Gastrocnemius medialis (tissue), 4 donors: ENCODE measurements at regions not wholly inside any gene's neighbourhood (a gene's known extent, or its start where the extent isn't known, plus 50 kb on each side); places are given as distances from the start of the nearest gene placed in this dataset.

Experiments used
- ATAC-seq, 2 donors: fragments of 150-250 bp; one replicate each; pipeline ENCODE4 v1.9.1; 2016
- DNase-seq, 2 donors: peaks; one replicate each; pipeline ENCODE4 v3.0.0-alpha.2; 2019
- H3K27ac ChIP-seq, 4 donors: fragments of 200-600 bp; sonication (generic); 1 replicate in 1 of 4; 2 replicates in 3 of 4; pipeline ENCODE4 v1.5.1; 2016 to 2018; ENCODE audit warnings: mild to moderate bottlenecking in 2 of 4, moderate library complexity in 1 of 4
- H3K27me3 ChIP-seq, 3 donors: fragments of 200-600 bp; sonication (generic) in 2 of 3; 1 replicate in 1 of 3; 2 replicates in 2 of 3; pipeline versions ENCODE4 v1.5.1 to v1.6.0; 2016 to 2019; ENCODE audit warnings: mild to moderate bottlenecking in 1 of 3, moderate library complexity in 1 of 3
- H3K36me3 ChIP-seq, 2 donors: fragments of 200-600 bp; sonication (generic) in 1 of 2; one replicate each; pipeline ENCODE4 v1.5.1; 2017 to 2018
- H3K4me1 ChIP-seq, 2 donors: fragments of 200-600 bp; sonication (generic) in 1 of 2; one replicate each; pipeline ENCODE4 v1.5.1; 2016 to 2017; ENCODE audit warnings: mild to moderate bottlenecking in 2 of 2
- H3K4me3 ChIP-seq, 4 donors: fragments of 200-600 bp; sonication (generic) in 3 of 4; 1 replicate in 1 of 4; 2 replicates in 3 of 4; pipeline ENCODE4 v1.5.1; 2016 to 2019; ENCODE audit warnings: mild to moderate bottlenecking in 2 of 4
- H3K9me3 ChIP-seq, 3 donors: fragments of 200-600 bp; sonication (generic) in 2 of 3; 1 replicate in 1 of 3; 2 replicates in 2 of 3; pipeline ENCODE4 v1.5.1; 2016 to 2019
- CTCF ChIP-seq, 5 experiments: fragments of 450-650 bp in 3 of 5; fragments of 200-600 bp in 2 of 5; sonication (generic) in 2 of 5; IDR thresholded peaks in 4 of 5; conservative IDR thresholded peaks in 1 of 5; 1 replicate in 4 of 5; 2 replicates in 1 of 5; pipeline ENCODE4 v1.5.1; 2016 to 2019; ENCODE audit warnings: antibody characterized with exemption in 5 of 5, mild to moderate bottlenecking in 3 of 5, moderate library complexity in 3 of 5
- POLR2A ChIP-seq, 2 donors: fragments of 450-650 bp; IDR thresholded peaks; one replicate each; pipeline ENCODE4 v1.6.1; 2017; ENCODE audit warnings: antibody characterized with exemption in 2 of 2, mild to moderate bottlenecking in 2 of 2, moderate library complexity in 2 of 2
- in situ Hi-C, 4 donors: fragments of 200-750 bp; cut with MboI; loops; one replicate each; pipeline versions ENCODE4 v1.15.0 to v1.8.0; 2017; ENCODE audit warnings: low sequenced_read_pairs in 4 of 4
- intact Hi-C: fragments of 100-400 bp; cut with DNase I; formaldehyde crosslinking; loops from one replicate; pipeline ENCODE4 v1.15.1; 2023; ENCODE audit warnings: low total_unique reads

GRCh38 chr2:226561962-226562361 lies 237.7 kb downstream of the IRS1 start:
- intact Hi-C loops (no loop called here), in situ Hi-C loops (no loop called here)
- TF ChIP-seq POLR2A (IDR thresholded peaks at IDR 0.05) (no peak), CTCF (IDR thresholded peaks at IDR 0.05 in 4 of 5, conservative IDR thresholded peaks at IDR 0.05 in 1 of 5) (no peak)
- no peak overlapping the region for H3K27ac ChIP-seq
- no peaks in the 10 kb centered on the region for H3K4me1 ChIP-seq
- DNase-seq (no peak), ATAC-seq (no peak)
- H3K36me3 ChIP-seq: no peaks in the 10 kb centered on the region
- H3K9me3 ChIP-seq: no peaks in the 10 kb centered on the region
- H3K4me3 ChIP-seq: no peak overlapping the region
- no peaks in the 10 kb centered on the region for H3K27me3 ChIP-seq

GRCh38 chr2:226560325-226560724 lies 239.3 kb downstream of the IRS1 start:
- Histone ChIP-seq H3K4me3 (no peak overlapping the region), H3K27ac (no peak overlapping the region), H3K4me1 (no peaks in the 10 kb centered on the region), H3K36me3 (no peaks in the 10 kb centered on the region), H3K9me3 (no peaks in the 10 kb centered on the region), H3K27me3 (no peaks in the 10 kb centered on the region)
- intact Hi-C loops (no loop called here), in situ Hi-C loops (no loop called here)
- TF ChIP-seq POLR2A (IDR thresholded peaks at IDR 0.05): no peak
- ATAC-seq (no peak), DNase-seq (no peak)

- no peak for TF ChIP-seq CTCF (IDR thresholded peaks at IDR 0.05 in 4 of 5, conservative IDR thresholded peaks at IDR 0.05 in 1 of 5)
- no peak for TF ChIP-seq POLR2A (IDR thresholded peaks at IDR 0.05)
- intact Hi-C loops: no loop called here
- no peak overlapping the region for H3K4me3 ChIP-seq
- no peak for ATAC-seq
- no peak overlapping the region for H3K27ac ChIP-seq
- no peaks in the 10 kb centered on the region for H3K9me3 ChIP-seq
- no peaks in the 10 kb centered on the region for H3K4me1 ChIP-seq
- H3K27me3 ChIP-seq: no peaks in the 10 kb centered on the region
- no peaks in the 10 kb centered on the region for H3K36me3 ChIP-seq
- in situ Hi-C loops: no loop called here
- DNase-seq: no peak
Observed at GRCh38 chr2:226559536-226559935, 240.1 kb downstream of the IRS1 start.

- no peaks in the 10 kb centered on the region for H3K9me3 ChIP-seq
- H3K4me1 ChIP-seq: no peaks in the 10 kb centered on the region
- no peak for DNase-seq
- H3K4me3 ChIP-seq: no peak overlapping the region
- no peaks in the 10 kb centered on the region for H3K36me3 ChIP-seq
- intact Hi-C loops (no loop called here), in situ Hi-C loops (no loop called here)
- TF ChIP-seq CTCF (IDR thresholded peaks at IDR 0.05 in 4 of 5, conservative IDR thresholded peaks at IDR 0.05 in 1 of 5): no peak
- TF ChIP-seq POLR2A (IDR thresholded peaks at IDR 0.05): no peak
- H3K27ac ChIP-seq: no peak overlapping the region
- ATAC-seq: no peak
- H3K27me3 ChIP-seq: no peaks in the 10 kb centered on the region
Observed at GRCh38 chr2:226558418-226558817, 241.2 kb downstream of the IRS1 start.

GRCh38 chr2:226556050-226556449 lies 243.6 kb downstream of the IRS1 start:
- no peak overlapping the region for H3K4me3 ChIP-seq
- no peaks in the 10 kb centered on the region for H3K4me1 ChIP-seq
- H3K9me3 ChIP-seq: no peaks in the 10 kb centered on the region
- ATAC-seq (no peak), DNase-seq (no peak)
- no peaks in the 10 kb centered on the region for H3K36me3 ChIP-seq
- intact Hi-C loops: no loop called here
- TF ChIP-seq CTCF (IDR thresholded peaks at IDR 0.05 in 4 of 5, conservative IDR thresholded peaks at IDR 0.05 in 1 of 5) (no peak), POLR2A (IDR thresholded peaks at IDR 0.05) (no peak)
- in situ Hi-C loops: no loop called here
- no peaks in the 10 kb centered on the region for H3K27me3 ChIP-seq
- H3K27ac ChIP-seq: no peak overlapping the region
